Body of pancreas (tissue), 4 donors: ENCODE measurements at regions not wholly inside any gene's neighbourhood (a gene's known extent, or its start where the extent isn't known, plus 50 kb on each side); places are given as distances from the start of the nearest gene placed in this dataset.

ENCODE experiments used
- CTCF ChIP-seq, 7 experiments: fragments of 450-650 bp in 4 of 7; fragments of 200-600 bp in 3 of 7; sonication (generic) in 3 of 7; IDR thresholded peaks; one replicate each; pipeline ENCODE4 v1.5.1; 2016 to 2019; ENCODE audit warnings: antibody characterized with exemption in 7 of 7
- POLR2A ChIP-seq, 3 donors: fragments of 450-650 bp; IDR thresholded peaks; one replicate each; pipeline ENCODE4 v1.6.1; 2016; ENCODE audit warnings: antibody characterized with exemption in 3 of 3, mild to moderate bottlenecking in 2 of 3

GRCh38 chr9:85243977-85244376 is 497.8 kb downstream of the AGTPBP1 start:
- no peak for TF ChIP-seq POLR2A (IDR thresholded peaks at IDR 0.05)
- TF ChIP-seq CTCF (IDR thresholded peaks at IDR 0.05), result no peak
